Effector memory CD8-positive, alpha-beta T cell (primary cell): ENCODE measurements at regions not wholly inside any gene's neighbourhood (a gene's known extent, or its start where the extent isn't known, plus 50 kb on each side); places are given as distances from the start of the nearest gene placed in this dataset.
A peak's percentile ranks its signal among the peaks of the same experiment; 100 is the strongest.

ENCODE experiments used
- ATAC-seq: fragments of 150-1000 bp; cut with Tn5 transposase; replicated peaks from 2 replicates; pipeline ENCODE4 v1.10.0; 2021; ENCODE audit warnings: mild to moderate bottlenecking, moderate library complexity
- DNase-seq, 3 experiments: peaks; one replicate each; pipeline ENCODE4 v3.0.0; 2021
- H3K27ac Mint-ChIP-seq, 2 donors: one replicate each; pipeline ENCODE4 v1.8.0; 2022; ENCODE audit warnings: mild to moderate bottlenecking in 2 of 2, mixed read lengths in 2 of 2, moderate library complexity in 2 of 2
- H3K27me3 Mint-ChIP-seq, 2 donors: one replicate each; pipeline ENCODE4 v1.8.0; 2022; ENCODE audit warnings: mixed read lengths in 2 of 2
- H3K36me3 Mint-ChIP-seq: one replicate; pipeline ENCODE4 v1.8.0; 2022; ENCODE audit warnings: mild to moderate bottlenecking, moderate library complexity, mixed read lengths; ENCODE audit not compliant: insufficient read depth
- H3K4me1 Mint-ChIP-seq, 2 donors: one replicate each; pipeline ENCODE4 v1.8.0; 2022; ENCODE audit warnings: low read depth in 2 of 2, mixed read lengths in 2 of 2
- H3K4me3 Mint-ChIP-seq, 2 donors: one replicate each; pipeline ENCODE4 v1.8.0; 2022; ENCODE audit warnings: mild to moderate bottlenecking in 2 of 2, mixed read lengths in 2 of 2, moderate library complexity in 2 of 2
- H3K9me3 Mint-ChIP-seq, 2 donors: one replicate each; pipeline ENCODE4 v1.8.0; 2022; ENCODE audit warnings: mixed read lengths in 2 of 2

GRCh38 chr9:3773362-3774060 lies 247.7 kb upstream of the RFX3 start:
- Mint-ChIP-seq H3K27me3 (peaks cover 23 to 24% of the 10 kb centered on the region in 2 donors), H3K27ac (no peak overlapping the region), H3K4me3 (no peak overlapping the region), H3K9me3 (no peaks in the 10 kb centered on the region), H3K4me1 (no peaks in the 10 kb centered on the region), H3K36me3 (no peaks in the 10 kb centered on the region)
- DNase-seq (no peak), ATAC-seq (no peak)

GRCh38 chr9:3769646-3770045 lies 243.8 kb upstream of the RFX3 start:
- peaks cover 22 to 23% of the 10 kb centered on the region in 2 donors for H3K27me3 Mint-ChIP-seq
- no peak for DNase-seq
- H3K36me3 Mint-ChIP-seq = no peaks in the 10 kb centered on the region
- no peak overlapping the region for H3K27ac Mint-ChIP-seq
- ATAC-seq = no peak
- no peaks in the 10 kb centered on the region for H3K4me1 Mint-ChIP-seq
- H3K9me3 Mint-ChIP-seq = no peaks in the 10 kb centered on the region
- H3K4me3 Mint-ChIP-seq = no peak overlapping the region

- no peak overlapping the region for H3K27ac Mint-ChIP-seq
- H3K9me3 Mint-ChIP-seq = no peaks in the 10 kb centered on the region
- ATAC-seq (no peak), DNase-seq (no peak)
- no peak overlapping the region for H3K4me3 Mint-ChIP-seq
- no peaks in the 10 kb centered on the region for H3K36me3 Mint-ChIP-seq
- no peaks in the 10 kb centered on the region for H3K4me1 Mint-ChIP-seq
- peaks cover 22 to 23% of the 10 kb centered on the region in 2 donors for H3K27me3 Mint-ChIP-seq
These were observed 243.1 kb upstream of the RFX3 start for GRCh38 chr9:3768712-3769457.

GRCh38 chr9:3768286-3768685 lies 242.5 kb upstream of the RFX3 start:
- no peak for ATAC-seq
- Mint-ChIP-seq H3K4me1 (no peaks in the 10 kb centered on the region), H3K4me3 (no peak overlapping the region), H3K36me3 (no peaks in the 10 kb centered on the region), H3K9me3 (no peaks in the 10 kb centered on the region), H3K27ac (no peak overlapping the region), H3K27me3 (peaks cover 22 to 23% of the 10 kb centered on the region in 2 donors)
- no peak for DNase-seq

- Mint-ChIP-seq H3K4me3 (no peak overlapping the region), H3K9me3 (no peaks in the 10 kb centered on the region), H3K36me3 (no peaks in the 10 kb centered on the region), H3K4me1 (peaks cover 3 to 7% of the 10 kb centered on the region in 2 donors), H3K27ac (no peak overlapping the region), H3K27me3 (peaks cover 8 to 12% of the 10 kb centered on the region in 2 donors)
- ATAC-seq (no peak), DNase-seq (no peak)
These were observed 236.3 kb upstream of the RFX3 start for GRCh38 chr9:3762076-3762475.

- no peak overlapping the region for H3K4me3 Mint-ChIP-seq
- H3K27ac Mint-ChIP-seq = peak overlapping the region in 1 of 2 donors; percentile 18
- no peaks in the 10 kb centered on the region for H3K27me3 Mint-ChIP-seq
- H3K36me3 Mint-ChIP-seq = no peaks in the 10 kb centered on the region
- no peak for DNase-seq
- no peaks in the 10 kb centered on the region for H3K9me3 Mint-ChIP-seq
- no peak for ATAC-seq
- peaks cover 3 to 7% of the 10 kb centered on the region in 2 donors for H3K4me1 Mint-ChIP-seq
These were observed 234.2 kb upstream of the RFX3 start for GRCh38 chr9:3760031-3760430.

GRCh38 chr9:3758816-3759576 lies 233.2 kb upstream of the RFX3 start:
- peak overlapping the region in 1 of 2 donors; percentile 3 for H3K27ac Mint-ChIP-seq
- no peaks in the 10 kb centered on the region for H3K36me3 Mint-ChIP-seq
- no peak for DNase-seq
- peaks cover 3 to 7% of the 10 kb centered on the region in 2 donors for H3K4me1 Mint-ChIP-seq
- peak overlapping the region in 1 of 2 donors; percentile 24 for H3K4me3 Mint-ChIP-seq
- ATAC-seq = no peak
- no peaks in the 10 kb centered on the region for H3K9me3 Mint-ChIP-seq
- H3K27me3 Mint-ChIP-seq = no peaks in the 10 kb centered on the region

GRCh38 chr9:3756071-3756470 lies 230.3 kb upstream of the RFX3 start:
- no peak for DNase-seq

GRCh38 chr9:3751125-3751758 lies 225.4 kb upstream of the RFX3 start:
- Mint-ChIP-seq H3K4me3 (no peak overlapping the region), H3K4me1 (peaks cover 4 to 12% of the 10 kb centered on the region in 2 donors)
- ATAC-seq = peak; percentile 44

More at GRCh38 chr9:3756071-3756470, 230.3 kb upstream of the RFX3 start:
- Mint-ChIP-seq H3K27me3 (no peaks in the 10 kb centered on the region), H3K4me1 (peaks cover 6 to 12% of the 10 kb centered on the region in 2 donors), H3K27ac (no peak overlapping the region), H3K4me3 (no peak overlapping the region), H3K36me3 (no peaks in the 10 kb centered on the region), H3K9me3 (no peaks in the 10 kb centered on the region)
- ATAC-seq = no peak

GRCh38 chr9:3750321-3750720 lies 224.5 kb upstream of the RFX3 start:
- peaks cover 4 to 12% of the 10 kb centered on the region in 2 donors for H3K4me1 Mint-ChIP-seq
- no peaks in the 10 kb centered on the region for H3K9me3 Mint-ChIP-seq
- peaks cover 0 to 5% of the 10 kb centered on the region in 2 donors for H3K27me3 Mint-ChIP-seq
- ATAC-seq = no peak
- no peak overlapping the region for H3K4me3 Mint-ChIP-seq
- no peaks in the 10 kb centered on the region for H3K36me3 Mint-ChIP-seq
- DNase-seq = no peak
- H3K27ac Mint-ChIP-seq = no peak overlapping the region

More at GRCh38 chr9:3751125-3751758, 225.4 kb upstream of the RFX3 start:
- Mint-ChIP-seq H3K27ac (no peak overlapping the region), H3K36me3 (no peaks in the 10 kb centered on the region), H3K9me3 (no peaks in the 10 kb centered on the region), H3K27me3 (peaks cover 0 to 5% of the 10 kb centered on the region in 2 donors)
- DNase-seq = no peak

- Mint-ChIP-seq H3K9me3 (no peaks in the 10 kb centered on the region), H3K27ac (no peak overlapping the region), H3K4me1 (peaks cover 3 to 9% of the 10 kb centered on the region in 2 donors), H3K36me3 (no peaks in the 10 kb centered on the region), H3K27me3 (peaks cover 5 to 7% of the 10 kb centered on the region in 2 donors), H3K4me3 (no peak overlapping the region)
- DNase-seq (no peak), ATAC-seq (no peak)
These were observed 220.8 kb upstream of the RFX3 start for GRCh38 chr9:3746296-3747275.

GRCh38 chr9:3743901-3744413 lies 218.2 kb upstream of the RFX3 start:
- no peak overlapping the region for H3K4me3 Mint-ChIP-seq
- H3K27me3 Mint-ChIP-seq = peaks cover 5 to 7% of the 10 kb centered on the region in 2 donors
- no peaks in the 10 kb centered on the region for H3K4me1 Mint-ChIP-seq
- no peak for ATAC-seq
- H3K27ac Mint-ChIP-seq = no peak overlapping the region
- H3K36me3 Mint-ChIP-seq = no peaks in the 10 kb centered on the region
- DNase-seq = no peak
- no peaks in the 10 kb centered on the region for H3K9me3 Mint-ChIP-seq
